RWPE1 (cell line): ENCODE measurements at regions not wholly inside any gene's neighbourhood (a gene's known extent, or its start where the extent isn't known, plus 50 kb on each side); places are given as distances from the start of the nearest gene placed in this dataset.

Source experiments
- CTCF ChIA-PET: fragments of 350-600 bp; sonication (Branson Sonifier 250); formaldehyde crosslinking; extraction: SDS; loops from one replicate; lab custom pipeline; 2021; lab: Yijun Ruan, JAX
- POLR2A ChIA-PET: fragments of 400-600 bp; formaldehyde crosslinking; extraction: SDS; loops from one replicate; lab custom pipeline; 2020; ENCODE audit warnings: antibody characterized with exemption; ENCODE audit not compliant: low non-redundant PET; lab: Yijun Ruan, JAX
- DNase-seq: peaks from one replicate; pipeline ENCODE4 v3.0.0; 2012; ENCODE audit warnings: low spot score
- H3K27ac ChIP-seq: fragments of 450-650 bp; 2 replicates; pipeline ENCODE4 v1.5.1; 2017
- TF ChIP-seq, protein P1 (sequence below): fragments of 450-650 bp; conservative IDR thresholded peaks from 2 replicates; pipeline ENCODE4 v1.5.1; 2017; ENCODE audit warnings: low read depth, mild to moderate bottlenecking

- no peak overlapping the region for H3K27ac ChIP-seq
- TF ChIP-seq, protein P1, sequence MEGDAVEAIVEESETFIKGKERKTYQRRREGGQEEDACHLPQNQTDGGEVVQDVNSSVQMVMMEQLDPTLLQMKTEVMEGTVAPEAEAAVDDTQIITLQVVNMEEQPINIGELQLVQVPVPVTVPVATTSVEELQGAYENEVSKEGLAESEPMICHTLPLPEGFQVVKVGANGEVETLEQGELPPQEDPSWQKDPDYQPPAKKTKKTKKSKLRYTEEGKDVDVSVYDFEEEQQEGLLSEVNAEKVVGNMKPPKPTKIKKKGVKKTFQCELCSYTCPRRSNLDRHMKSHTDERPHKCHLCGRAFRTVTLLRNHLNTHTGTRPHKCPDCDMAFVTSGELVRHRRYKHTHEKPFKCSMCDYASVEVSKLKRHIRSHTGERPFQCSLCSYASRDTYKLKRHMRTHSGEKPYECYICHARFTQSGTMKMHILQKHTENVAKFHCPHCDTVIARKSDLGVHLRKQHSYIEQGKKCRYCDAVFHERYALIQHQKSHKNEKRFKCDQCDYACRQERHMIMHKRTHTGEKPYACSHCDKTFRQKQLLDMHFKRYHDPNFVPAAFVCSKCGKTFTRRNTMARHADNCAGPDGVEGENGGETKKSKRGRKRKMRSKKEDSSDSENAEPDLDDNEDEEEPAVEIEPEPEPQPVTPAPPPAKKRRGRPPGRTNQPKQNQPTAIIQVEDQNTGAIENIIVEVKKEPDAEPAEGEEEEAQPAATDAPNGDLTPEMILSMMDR, result no peak
- ChIA-PET CTCF (no interaction called here), POLR2A (no interaction called here)
- DNase-seq, result no peak
Observed at GRCh38 chr15:47293466-47294162, 423.7 kb upstream of the SEMA6D start.

- DNase-seq, result no peak
- TF ChIP-seq, protein P1, result no peak
- ChIA-PET CTCF (no interaction called here), POLR2A (no interaction called here)
- no peak overlapping the region for H3K27ac ChIP-seq
Observed at GRCh38 chr15:47294765-47295259, 422.5 kb upstream of the SEMA6D start.

DNA sequence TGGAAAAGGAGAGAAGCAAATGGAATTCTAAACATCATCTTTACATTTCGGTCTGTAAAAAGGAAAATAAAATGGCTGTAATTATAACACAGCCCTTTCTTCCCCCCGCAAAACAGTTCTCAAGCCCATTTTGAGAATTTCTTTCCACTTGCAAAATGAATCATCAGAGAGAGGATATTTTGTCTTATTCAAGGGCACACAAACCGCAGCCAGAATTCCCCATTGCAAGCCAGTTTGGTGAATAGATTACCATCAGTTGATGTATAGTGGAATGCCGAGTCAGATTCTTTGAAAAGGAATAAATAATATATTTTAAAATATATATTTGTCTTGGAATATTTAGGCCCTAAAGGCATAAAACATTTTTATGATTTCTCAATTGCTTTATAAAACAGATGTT lies 420.4 kb upstream of the SEMA6D start:
- CTCF ChIA-PET, result interaction anchor here (0.5 kb wide), 1 partner anchor 262 kb away, joined by 4 read pairs; no protein-coding TSS in a partner anchor
- no peak overlapping the region for H3K27ac ChIP-seq
- POLR2A ChIA-PET, result no interaction called here
- no peak for DNase-seq
- TF ChIP-seq, protein P1, result no peak

- no peak overlapping the region for H3K27ac ChIP-seq
- no peak for DNase-seq
- ChIA-PET CTCF (no interaction called here), POLR2A (no interaction called here)
- TF ChIP-seq, protein P1, result no peak
Observed at GRCh38 chr15:47299846-47300434, 417.4 kb upstream of the SEMA6D start.

- CTCF ChIA-PET, result interaction anchor here (1.1 kb wide), 1 partner anchor 413 kb away, joined by 3 read pairs; no protein-coding TSS in a partner anchor
- TF ChIP-seq, protein P1, result no peak
- H3K27ac ChIP-seq, result no peak overlapping the region
- no peak for DNase-seq
- POLR2A ChIA-PET, result no interaction called here
Observed at GRCh38 chr15:47300596-47300995, 416.7 kb upstream of the SEMA6D start.

DNA sequence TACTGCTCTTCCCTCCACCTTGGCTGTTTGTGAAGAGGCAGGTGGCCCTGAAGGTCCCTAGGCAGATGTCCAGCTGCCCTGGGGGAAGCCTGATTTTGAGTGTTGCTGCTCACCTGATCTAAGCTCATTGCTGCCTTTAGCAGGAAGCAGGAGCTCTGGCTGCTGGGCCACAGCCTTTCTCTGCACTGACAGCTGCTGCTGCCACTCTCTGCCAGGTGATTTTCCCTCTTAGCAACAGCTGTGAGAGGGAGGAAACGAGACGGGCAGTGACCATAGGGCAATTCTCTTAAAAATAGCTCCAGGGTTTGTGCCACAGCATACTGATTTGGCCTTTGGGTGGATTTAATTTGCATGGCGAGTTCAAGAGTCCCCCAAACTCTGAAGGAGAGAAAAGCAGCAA lies 415.8 kb upstream of the SEMA6D start:
- ChIA-PET CTCF (interaction anchor here (1.1 kb wide), 1 partner anchor 412 kb away, joined by 3 read pairs; no protein-coding TSS in a partner anchor), POLR2A (no interaction called here)
- no peak overlapping the region for H3K27ac ChIP-seq
- no peak for DNase-seq
- TF ChIP-seq, protein P1, result no peak
